Type B pancreatic cell (in vitro differentiated cells): ENCODE measurements at regions not wholly inside any gene's neighbourhood (a gene's known extent, or its start where the extent isn't known, plus 50 kb on each side); places are given as distances from the start of the nearest gene placed in this dataset.
A peak's percentile ranks its signal among the peaks of the same experiment; 100 is the strongest.
"Not testable (repeated sequence)": the region's sequence is repeated elsewhere in the genome, so short reads cannot be mapped to it uniquely, and the experiment has no call there.

Source experiments
- DNase-seq: peaks from one replicate; pipeline ENCODE4 v3.0.0; 2021; ENCODE audit warnings: mixed read lengths; ENCODE audit not compliant: unreplicated experiment; ENCODE audit errors: extremely low spot score
- H3K27ac Mint-ChIP-seq: 2 replicates; pipeline ENCODE4 v1.8.0; 2021; ENCODE audit warnings: mild to moderate bottlenecking, mixed read lengths
- H3K27me3 Mint-ChIP-seq: 2 replicates; pipeline ENCODE4 v1.8.0; 2021; ENCODE audit warnings: mixed read lengths
- H3K36me3 Mint-ChIP-seq: 2 replicates; pipeline ENCODE4 v1.8.0; 2021; ENCODE audit warnings: mixed read lengths
- H3K4me1 Mint-ChIP-seq: one replicate; pipeline ENCODE4 v1.8.0; 2021; ENCODE audit warnings: mixed read lengths; ENCODE audit not compliant: unreplicated experiment
- H3K4me3 Mint-ChIP-seq: 2 replicates; pipeline ENCODE4 v1.8.0; 2021; ENCODE audit warnings: mild to moderate bottlenecking, mixed read lengths
- H3K9me3 Mint-ChIP-seq: 2 replicates; pipeline ENCODE4 v1.8.0; 2021; ENCODE audit warnings: mixed read lengths
- TF ChIP-seq, protein P1 (sequence below): fragments of 200-600 bp; sonication (generic); conservative IDR thresholded peaks from 2 replicates; pipeline ENCODE4 v1.5.0; 2021; ENCODE audit warnings: antibody characterized with exemption, mild to moderate bottlenecking

DNA sequence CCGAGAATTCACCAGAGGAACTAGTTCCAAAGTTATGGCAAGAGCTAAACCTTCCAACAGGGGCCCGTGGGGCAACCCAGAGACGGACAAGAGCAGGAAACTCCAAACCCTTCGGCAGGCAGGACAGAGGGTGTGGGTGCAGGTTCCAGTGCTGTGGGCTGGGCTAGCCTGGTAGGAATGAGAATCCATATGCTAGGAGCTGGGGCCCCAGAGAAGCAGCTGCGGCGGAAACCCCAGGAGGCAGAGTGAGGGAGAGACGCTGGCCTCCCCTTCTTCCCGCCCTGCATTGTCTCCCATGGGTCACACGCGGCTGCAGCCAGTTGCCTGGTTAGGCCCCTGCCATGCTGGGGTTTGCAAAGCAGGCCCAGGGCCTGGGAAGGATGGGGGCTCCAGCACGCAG is 126.2 kb upstream of the ALDH3B2 start:
- H3K9me3 Mint-ChIP-seq, H3K27me3 Mint-ChIP-seq, H3K27ac Mint-ChIP-seq, H3K36me3 Mint-ChIP-seq, H3K4me3 Mint-ChIP-seq, DNase-seq, H3K4me1 Mint-ChIP-seq: not testable (repeated sequence)

DNA sequence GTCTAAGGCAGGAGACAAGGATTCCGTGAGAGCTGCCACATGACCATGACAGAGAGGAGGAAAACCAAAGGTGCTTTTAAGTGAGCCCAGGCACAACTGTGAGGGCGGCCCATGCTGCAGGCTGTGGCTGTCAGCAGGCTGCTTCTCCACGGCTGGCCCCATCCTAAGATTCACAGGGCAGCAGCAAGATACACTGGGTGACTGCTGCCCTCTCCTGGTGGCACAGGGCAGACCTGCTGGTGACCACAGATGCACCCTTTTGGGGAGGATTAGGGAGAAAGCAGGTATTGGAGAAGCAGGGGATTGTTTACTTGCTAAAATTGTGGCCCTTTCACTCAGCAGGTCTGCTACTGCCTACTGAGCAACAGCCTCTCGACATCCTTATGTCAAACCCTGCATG is 125.4 kb upstream of the ALDH3B2 start:
- H3K9me3 Mint-ChIP-seq, H3K27ac Mint-ChIP-seq, H3K27me3 Mint-ChIP-seq, H3K4me1 Mint-ChIP-seq, H3K36me3 Mint-ChIP-seq, DNase-seq: not testable (repeated sequence)
- TF ChIP-seq, protein P1, sequence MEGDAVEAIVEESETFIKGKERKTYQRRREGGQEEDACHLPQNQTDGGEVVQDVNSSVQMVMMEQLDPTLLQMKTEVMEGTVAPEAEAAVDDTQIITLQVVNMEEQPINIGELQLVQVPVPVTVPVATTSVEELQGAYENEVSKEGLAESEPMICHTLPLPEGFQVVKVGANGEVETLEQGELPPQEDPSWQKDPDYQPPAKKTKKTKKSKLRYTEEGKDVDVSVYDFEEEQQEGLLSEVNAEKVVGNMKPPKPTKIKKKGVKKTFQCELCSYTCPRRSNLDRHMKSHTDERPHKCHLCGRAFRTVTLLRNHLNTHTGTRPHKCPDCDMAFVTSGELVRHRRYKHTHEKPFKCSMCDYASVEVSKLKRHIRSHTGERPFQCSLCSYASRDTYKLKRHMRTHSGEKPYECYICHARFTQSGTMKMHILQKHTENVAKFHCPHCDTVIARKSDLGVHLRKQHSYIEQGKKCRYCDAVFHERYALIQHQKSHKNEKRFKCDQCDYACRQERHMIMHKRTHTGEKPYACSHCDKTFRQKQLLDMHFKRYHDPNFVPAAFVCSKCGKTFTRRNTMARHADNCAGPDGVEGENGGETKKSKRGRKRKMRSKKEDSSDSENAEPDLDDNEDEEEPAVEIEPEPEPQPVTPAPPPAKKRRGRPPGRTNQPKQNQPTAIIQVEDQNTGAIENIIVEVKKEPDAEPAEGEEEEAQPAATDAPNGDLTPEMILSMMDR, result peak; percentile 70
- peak overlapping the region; percentile 9 for H3K4me3 Mint-ChIP-seq

DNA sequence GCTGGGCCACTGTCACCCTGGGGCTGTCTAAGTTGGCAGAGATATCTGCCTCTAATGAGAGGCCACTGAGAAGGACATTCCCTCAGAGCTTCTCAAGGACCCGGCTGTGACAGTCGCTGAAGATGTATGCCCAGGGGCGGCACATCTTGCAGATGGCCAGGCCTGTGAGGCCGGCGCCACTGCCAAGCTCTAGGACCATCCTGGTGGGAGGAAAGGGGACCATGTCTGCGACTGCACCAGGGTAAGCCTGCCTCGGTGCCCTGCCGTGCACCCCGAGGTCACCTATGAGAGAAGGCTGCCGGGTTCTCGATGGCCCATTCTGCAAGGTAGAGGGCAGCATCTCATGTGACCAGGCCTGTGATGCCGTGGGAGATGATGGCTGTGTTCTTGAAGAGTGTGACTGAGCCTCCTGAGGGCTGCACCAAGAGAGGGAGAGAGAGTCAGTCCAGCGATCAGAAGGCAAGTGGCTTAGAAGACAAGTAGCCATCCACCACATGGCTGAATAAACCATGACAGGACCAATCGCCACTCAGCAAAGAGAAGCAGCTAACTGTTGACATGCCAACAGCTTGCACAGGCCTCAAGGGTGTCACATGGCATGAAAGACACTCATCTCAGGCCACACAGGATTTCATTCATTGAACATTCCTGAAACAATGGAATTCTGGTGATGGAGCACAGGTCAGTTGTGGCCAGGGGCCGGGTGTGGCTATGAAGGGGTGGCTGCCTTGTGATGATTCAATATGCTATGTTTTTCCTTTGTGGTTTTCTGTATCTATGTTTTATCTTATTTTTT is 123.5 kb upstream of the ALDH3B2 start:
- H3K4me1 Mint-ChIP-seq, H3K4me3 Mint-ChIP-seq, DNase-seq, H3K36me3 Mint-ChIP-seq, H3K27me3 Mint-ChIP-seq, H3K9me3 Mint-ChIP-seq, H3K27ac Mint-ChIP-seq: not testable (repeated sequence)

DNA sequence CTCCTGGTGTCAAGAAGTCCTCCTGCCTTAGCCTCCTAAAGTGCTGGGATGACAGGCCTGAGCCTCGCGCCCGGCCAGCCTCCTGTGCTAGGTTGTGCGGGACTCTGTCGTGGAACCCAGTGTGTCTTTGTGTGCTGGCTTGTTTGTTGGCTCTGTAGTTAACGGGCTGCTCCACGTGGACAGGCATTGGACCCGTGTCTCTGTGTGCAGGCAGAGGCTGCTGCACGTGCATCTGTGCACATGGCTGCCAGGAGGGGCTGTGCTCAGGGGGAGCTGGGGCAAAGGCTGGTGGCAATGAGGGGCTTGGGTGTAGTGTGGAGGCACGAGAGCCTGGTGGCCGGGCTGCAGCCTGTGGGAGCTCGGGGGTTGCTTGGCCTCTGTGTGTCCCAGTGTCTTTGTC is 121.3 kb upstream of the ALDH3B2 start:
- Mint-ChIP-seq H3K27ac (no peak overlapping the region), H3K4me1 (peaks cover 12% of the 10 kb centered on the region), H3K9me3 (no peaks in the 10 kb centered on the region), H3K27me3 (no peaks in the 10 kb centered on the region), H3K4me3 (no peak overlapping the region), H3K36me3 (no peaks in the 10 kb centered on the region)
- TF ChIP-seq, protein P1, result no peak
- no peak for DNase-seq

DNA sequence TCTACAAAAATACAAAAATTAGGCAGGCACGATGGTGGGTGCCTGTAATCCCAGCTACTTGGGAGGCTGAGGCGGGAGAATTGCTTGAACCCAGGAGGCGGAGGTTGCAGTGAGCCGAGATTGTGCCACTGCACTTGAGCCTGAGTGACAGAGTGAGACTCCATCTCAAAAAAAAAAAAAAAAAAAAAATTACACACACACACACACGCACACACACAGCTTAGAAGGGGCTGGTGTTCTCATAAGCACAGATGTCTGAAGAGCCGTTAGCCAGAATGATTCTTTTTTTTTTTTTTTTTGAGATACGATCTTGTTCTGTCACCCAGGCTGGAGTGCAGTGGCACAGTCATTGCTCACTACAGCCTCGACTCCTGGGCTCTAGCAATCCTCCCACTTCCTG is 119.3 kb upstream of the ALDH3B2 start:
- H3K36me3 Mint-ChIP-seq, H3K9me3 Mint-ChIP-seq, H3K27me3 Mint-ChIP-seq, DNase-seq, H3K27ac Mint-ChIP-seq, H3K4me3 Mint-ChIP-seq: not testable (repeated sequence)
- H3K4me1 Mint-ChIP-seq, result peaks cover 12% of the 10 kb centered on the region

DNA sequence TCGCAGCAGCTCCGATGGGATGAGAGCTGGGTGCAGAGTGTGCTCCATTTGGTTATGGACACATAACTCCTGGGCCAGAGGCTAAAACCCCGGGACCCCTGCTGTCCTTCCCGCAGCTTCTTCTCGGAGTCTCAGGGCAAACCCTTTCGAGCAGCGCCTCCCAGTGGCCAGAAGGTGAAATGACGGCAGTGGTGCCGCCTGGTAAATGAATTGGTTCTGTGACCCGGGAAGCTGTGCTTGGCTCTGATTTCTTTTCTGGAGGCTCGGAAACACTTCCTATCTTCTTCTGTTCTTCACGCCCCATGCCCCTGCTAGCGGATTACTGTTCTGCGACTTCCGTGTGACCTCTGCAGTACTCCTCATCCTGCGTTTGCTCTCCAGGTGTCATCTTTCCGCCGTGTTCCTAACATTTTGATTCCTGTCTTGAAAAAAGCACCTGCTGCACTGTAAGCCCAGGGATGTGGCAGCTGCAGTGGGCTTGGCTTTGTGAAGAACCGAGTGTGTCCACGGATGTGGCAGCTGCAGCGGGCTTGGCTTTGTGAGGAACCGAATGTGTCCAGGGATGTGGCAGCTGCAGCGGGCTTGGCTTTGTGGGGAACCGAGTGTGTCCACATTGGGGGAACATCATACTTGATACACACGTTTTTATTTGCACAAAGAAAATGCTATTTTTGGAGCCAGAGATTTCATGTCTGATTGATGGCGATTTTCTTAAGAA is 118.0 kb upstream of the ALDH3B2 start:
- not testable (repeated sequence) for H3K27me3 Mint-ChIP-seq, DNase-seq, H3K36me3 Mint-ChIP-seq, H3K9me3 Mint-ChIP-seq
- peaks cover 12% of the 10 kb centered on the region for H3K4me1 Mint-ChIP-seq
- peak overlapping the region; percentile 42 for H3K27ac Mint-ChIP-seq
- peak overlapping the region; percentile 25 for H3K4me3 Mint-ChIP-seq
- TF ChIP-seq, protein P1, result peak; percentile 77

DNA sequence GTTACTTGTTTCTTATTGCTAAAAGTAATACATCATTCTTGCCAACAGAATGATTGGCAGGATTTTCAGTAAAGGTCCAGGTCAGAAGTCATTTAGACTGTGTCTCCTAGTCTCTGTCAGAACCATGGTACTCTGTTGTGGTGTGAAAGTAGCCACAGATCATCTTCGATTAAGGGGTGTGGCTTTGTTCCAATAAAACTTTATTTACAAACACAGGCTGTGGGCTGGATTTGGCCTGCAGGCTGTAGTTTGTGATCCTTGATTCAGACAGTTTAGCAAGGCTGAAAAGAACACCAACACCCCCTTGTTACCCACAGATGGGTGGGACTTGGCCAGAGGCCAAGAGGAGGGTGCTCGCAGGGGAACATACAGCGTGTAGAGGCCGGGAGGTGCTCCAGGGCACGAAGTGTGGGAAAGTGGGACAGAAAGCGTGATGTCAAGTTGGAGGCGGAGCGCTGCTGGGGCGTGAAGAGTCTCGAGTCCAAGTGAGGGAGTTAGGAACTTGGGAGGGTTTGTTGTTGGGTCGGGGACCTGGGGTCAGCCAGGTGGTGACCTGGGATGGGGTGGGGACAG is 117.3 kb upstream of the ALDH3B2 start:
- H3K27me3 Mint-ChIP-seq, H3K9me3 Mint-ChIP-seq, H3K27ac Mint-ChIP-seq, H3K36me3 Mint-ChIP-seq, DNase-seq: not testable (repeated sequence)
- Mint-ChIP-seq H3K4me3 (peak overlapping the region; percentile 32), H3K4me1 (peaks cover 12% of the 10 kb centered on the region)

DNA sequence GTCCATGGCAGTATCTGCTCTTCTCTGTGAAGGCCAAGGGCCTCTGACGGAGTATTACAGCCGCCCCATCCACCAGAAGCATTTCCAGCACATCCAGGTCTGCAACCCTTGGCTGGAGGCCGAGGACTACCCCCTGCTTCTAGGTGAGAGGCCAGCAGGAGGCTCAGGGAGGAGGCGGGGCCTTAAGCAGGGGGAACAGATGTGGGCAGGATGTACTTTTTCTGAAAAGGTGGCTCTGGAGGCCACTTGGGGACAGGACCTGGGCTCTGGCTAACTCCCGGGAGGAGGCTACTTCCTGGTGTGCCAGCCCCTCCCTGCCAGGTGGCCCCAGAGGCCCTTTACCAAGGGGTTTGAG is 113.9 kb upstream of the ALDH3B2 start:
- DNase-seq, H3K9me3 Mint-ChIP-seq, H3K27ac Mint-ChIP-seq, H3K36me3 Mint-ChIP-seq, H3K4me3 Mint-ChIP-seq, H3K27me3 Mint-ChIP-seq: not testable (repeated sequence)
- peaks cover 12% of the 10 kb centered on the region for H3K4me1 Mint-ChIP-seq

DNA sequence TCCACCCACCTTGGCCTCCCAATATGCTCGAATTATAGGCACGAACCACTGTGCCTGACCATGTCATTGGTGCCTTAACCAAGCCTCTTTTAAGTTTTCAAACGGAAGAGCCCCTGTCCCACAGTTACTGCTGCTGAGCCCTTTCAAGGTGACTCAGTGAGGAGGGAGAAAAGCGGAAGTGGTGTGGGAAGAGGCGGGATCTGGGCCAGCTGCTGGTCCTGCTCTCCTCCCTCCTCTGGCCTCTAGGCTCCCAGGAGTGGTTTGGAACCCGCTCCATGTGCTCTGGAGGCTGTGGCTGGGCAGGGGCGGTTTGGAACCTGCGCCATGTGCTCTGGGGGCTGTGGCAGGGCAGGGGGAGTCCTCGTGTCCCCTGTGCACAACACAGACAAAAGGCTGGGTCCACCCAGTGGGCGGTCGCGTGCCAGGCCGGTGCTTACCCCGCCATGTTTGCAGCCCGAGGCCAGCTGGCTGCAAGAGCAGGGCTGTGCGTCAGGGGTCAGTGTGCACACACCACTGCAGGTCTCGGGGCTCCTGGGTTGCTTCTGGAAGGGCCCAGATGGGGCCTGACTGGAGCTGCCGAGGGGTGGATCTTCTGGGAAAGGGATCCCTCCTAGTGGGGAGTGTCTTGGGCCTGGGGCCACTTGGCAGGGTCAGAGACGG is 113.4 kb upstream of the ALDH3B2 start:
- not testable (repeated sequence) for H3K27me3 Mint-ChIP-seq, H3K4me3 Mint-ChIP-seq, DNase-seq, H3K27ac Mint-ChIP-seq, H3K9me3 Mint-ChIP-seq, H3K36me3 Mint-ChIP-seq
- H3K4me1 Mint-ChIP-seq, result peaks cover 12% of the 10 kb centered on the region

DNA sequence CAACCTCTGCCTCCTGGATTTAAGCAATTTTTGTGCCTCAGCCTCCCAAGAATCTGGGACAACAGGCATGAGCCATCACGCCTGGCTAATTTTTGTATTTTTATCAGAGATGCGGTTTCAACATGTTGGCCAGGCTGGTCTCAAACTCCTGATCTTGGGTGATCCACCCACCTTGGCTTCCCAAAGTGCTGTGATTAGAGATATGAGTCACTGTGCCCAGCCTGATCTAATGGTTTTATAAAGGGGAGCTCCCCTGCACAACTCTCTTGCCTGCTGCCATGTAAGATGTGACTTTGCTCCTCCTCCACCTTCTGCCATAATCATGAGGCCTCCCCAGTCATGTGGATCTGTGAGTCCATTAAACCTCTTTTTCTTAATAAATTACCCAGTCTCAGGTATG is 107.5 kb upstream of the ALDH3B2 start:
- not testable (repeated sequence) for H3K27me3 Mint-ChIP-seq, H3K4me1 Mint-ChIP-seq, H3K27ac Mint-ChIP-seq, H3K4me3 Mint-ChIP-seq, H3K9me3 Mint-ChIP-seq, DNase-seq, H3K36me3 Mint-ChIP-seq

DNA sequence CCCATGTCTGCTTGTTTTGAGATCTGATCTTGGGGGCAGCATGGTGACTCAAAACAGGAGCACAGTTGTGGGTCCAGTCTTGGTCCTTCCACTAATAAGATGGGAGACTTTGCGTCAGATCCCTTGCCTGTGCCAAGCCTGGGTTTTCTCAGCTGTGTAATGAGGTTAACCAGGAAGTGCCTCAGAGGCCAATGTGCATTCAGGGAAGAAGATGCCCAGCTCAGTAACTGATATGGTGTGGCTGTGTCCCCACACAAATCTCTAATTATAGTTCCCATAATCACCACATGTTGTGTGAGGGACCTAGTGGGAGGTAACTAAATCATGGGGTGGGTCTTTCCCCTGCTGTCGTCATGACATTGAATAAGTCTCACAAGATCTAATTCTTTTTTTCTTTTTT is 107.1 kb upstream of the ALDH3B2 start:
- DNase-seq, H3K36me3 Mint-ChIP-seq, H3K27me3 Mint-ChIP-seq, H3K27ac Mint-ChIP-seq, H3K9me3 Mint-ChIP-seq, H3K4me1 Mint-ChIP-seq, H3K4me3 Mint-ChIP-seq: not testable (repeated sequence)
